Activated CD4-positive, alpha-beta T cell treated with anti-CD3 and anti-CD28 coated beads, Interleukin-2, amount 10 ng/mL, durations not matched to agents 24 days and 14 days (primary cell): ENCODE measurements at regions not wholly inside any gene's neighbourhood (a gene's known extent, or its start where the extent isn't known, plus 50 kb on each side); places are given as distances from the start of the nearest gene placed in this dataset.

Experiments used
- DNase-seq: peaks from one replicate; pipeline ENCODE4 v3.0.0; 2022
- H3K27ac Mint-ChIP-seq: one replicate; pipeline ENCODE4 v1.8.0; 2022; ENCODE audit warnings: mild to moderate bottlenecking, mixed read lengths
- H3K27me3 Mint-ChIP-seq: one replicate; pipeline ENCODE4 v1.8.0; 2022; ENCODE audit warnings: mixed read lengths
- H3K36me3 Mint-ChIP-seq: one replicate; pipeline ENCODE4 v1.8.0; 2022; ENCODE audit warnings: low read depth, mild to moderate bottlenecking, mixed read lengths
- H3K4me1 Mint-ChIP-seq: one replicate; pipeline ENCODE4 v1.8.0; 2021; ENCODE audit warnings: mixed read lengths
- H3K4me3 Mint-ChIP-seq: one replicate; pipeline ENCODE4 v1.8.0; 2022; ENCODE audit warnings: mild to moderate bottlenecking, moderate library complexity, mixed read lengths
- H3K9me3 Mint-ChIP-seq: one replicate; pipeline ENCODE4 v1.8.0; 2021; ENCODE audit warnings: mixed read lengths
- intact Hi-C: fragments of 100-400 bp; cut with micrococcal nuclease; formaldehyde crosslinking; loops from one replicate; pipeline ENCODE4 v1.15.1; 2023

DNA sequence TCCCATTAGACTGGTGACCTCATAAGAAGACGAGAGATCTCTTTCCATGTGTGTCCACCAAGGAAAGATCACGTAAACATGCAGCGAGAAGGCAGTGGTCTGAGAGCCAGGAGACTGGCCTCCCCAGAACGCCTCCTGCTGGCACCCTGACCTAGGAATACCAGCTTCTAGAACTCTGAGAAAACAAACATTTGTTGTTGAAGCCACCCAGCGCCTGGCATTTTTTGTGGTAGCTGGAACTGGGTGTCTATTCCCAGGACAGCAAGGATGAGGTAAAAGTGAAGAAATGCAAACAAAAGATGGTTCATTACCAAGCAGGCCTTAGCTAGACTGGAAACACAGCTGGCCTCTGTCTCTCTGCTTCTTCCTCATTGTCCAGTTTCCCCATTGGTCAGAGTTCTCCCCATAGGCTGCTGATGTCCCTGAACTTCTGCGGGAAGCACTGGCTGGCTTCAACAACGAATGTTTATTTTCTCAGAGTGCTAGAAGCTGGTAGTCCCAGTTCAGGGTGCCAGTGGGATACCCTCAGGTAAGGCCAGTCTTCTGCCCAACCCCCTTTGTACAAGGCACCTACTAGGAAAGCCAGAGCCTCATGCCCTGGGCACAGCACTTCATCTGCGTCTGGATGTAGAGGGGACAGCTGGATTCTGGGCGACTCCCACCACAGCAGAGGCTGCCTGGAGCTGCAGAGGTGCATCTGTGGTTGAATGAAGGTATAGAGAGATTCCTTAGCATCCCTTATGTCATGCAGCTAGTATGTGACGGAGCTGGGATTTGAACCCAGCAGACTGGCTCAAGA lies 304.9 kb downstream of the TCERG1L start:
- Mint-ChIP-seq H3K9me3 (no peaks in the 10 kb centered on the region), H3K27ac (no peak overlapping the region), H3K36me3 (no peaks in the 10 kb centered on the region), H3K4me3 (no peak overlapping the region), H3K4me1 (no peaks in the 10 kb centered on the region), H3K27me3 (no peaks in the 10 kb centered on the region)
- DNase-seq = no peak
- intact Hi-C loops = no loop called here

DNA sequence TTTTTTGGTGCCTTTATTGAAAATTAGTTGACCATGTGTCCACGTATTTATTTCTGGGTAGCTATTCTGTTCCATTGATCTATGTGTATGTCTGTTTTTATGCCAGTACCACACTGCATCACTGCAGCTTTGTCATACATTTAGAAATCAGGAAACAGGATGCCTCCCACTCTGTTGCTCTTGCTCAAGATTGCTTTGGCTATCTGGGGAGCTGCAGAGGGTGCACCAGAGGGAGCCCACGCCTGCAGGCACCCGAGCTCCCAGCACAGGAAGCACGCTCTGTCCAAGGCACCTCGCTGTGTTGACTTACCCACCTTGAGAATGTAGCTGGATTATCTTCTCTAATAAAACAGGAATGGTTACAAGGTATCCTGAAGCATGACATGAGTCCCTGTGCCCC lies 301.7 kb downstream of the TCERG1L start:
- H3K9me3 Mint-ChIP-seq = no peaks in the 10 kb centered on the region
- H3K27ac Mint-ChIP-seq = no peak overlapping the region
- H3K4me3 Mint-ChIP-seq = no peak overlapping the region
- no peaks in the 10 kb centered on the region for H3K27me3 Mint-ChIP-seq
- H3K4me1 Mint-ChIP-seq = no peaks in the 10 kb centered on the region
- no peaks in the 10 kb centered on the region for H3K36me3 Mint-ChIP-seq
- intact Hi-C loops = no loop called here
- DNase-seq = no peak

DNA sequence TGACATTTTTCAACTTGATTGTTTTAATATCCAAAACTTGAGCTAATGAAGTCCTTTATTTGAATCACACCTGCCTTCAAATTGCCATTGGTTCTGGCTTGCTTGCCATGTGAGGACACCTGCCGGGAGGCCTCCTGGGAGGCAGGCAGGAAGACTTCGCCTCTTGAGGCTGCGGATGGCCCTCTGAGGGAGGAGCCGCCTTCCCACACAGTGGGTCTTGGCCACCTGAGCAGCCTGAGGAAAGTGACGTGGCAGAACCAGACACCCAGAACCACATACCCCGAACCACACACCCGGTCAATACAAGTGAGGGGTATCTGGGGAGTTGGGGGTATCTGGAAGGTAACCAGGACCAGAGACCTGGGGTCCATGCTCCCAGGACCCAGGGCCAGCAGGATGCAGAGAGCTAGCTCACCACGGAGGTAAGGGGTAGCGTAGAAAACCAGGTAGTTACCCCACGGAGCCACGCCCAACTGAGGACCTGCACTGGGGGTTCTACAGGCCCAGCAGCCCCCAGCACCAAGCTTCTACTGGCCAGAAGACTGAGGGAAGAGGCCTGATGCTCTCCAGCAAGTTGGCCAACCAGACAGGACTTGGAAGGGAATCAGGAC lies 300.5 kb downstream of the TCERG1L start:
- Mint-ChIP-seq H3K4me3 (no peak overlapping the region), H3K36me3 (no peaks in the 10 kb centered on the region), H3K4me1 (no peaks in the 10 kb centered on the region), H3K27ac (no peak overlapping the region), H3K27me3 (no peaks in the 10 kb centered on the region), H3K9me3 (no peaks in the 10 kb centered on the region)
- no peak for DNase-seq
- intact Hi-C loops = no loop called here

DNA sequence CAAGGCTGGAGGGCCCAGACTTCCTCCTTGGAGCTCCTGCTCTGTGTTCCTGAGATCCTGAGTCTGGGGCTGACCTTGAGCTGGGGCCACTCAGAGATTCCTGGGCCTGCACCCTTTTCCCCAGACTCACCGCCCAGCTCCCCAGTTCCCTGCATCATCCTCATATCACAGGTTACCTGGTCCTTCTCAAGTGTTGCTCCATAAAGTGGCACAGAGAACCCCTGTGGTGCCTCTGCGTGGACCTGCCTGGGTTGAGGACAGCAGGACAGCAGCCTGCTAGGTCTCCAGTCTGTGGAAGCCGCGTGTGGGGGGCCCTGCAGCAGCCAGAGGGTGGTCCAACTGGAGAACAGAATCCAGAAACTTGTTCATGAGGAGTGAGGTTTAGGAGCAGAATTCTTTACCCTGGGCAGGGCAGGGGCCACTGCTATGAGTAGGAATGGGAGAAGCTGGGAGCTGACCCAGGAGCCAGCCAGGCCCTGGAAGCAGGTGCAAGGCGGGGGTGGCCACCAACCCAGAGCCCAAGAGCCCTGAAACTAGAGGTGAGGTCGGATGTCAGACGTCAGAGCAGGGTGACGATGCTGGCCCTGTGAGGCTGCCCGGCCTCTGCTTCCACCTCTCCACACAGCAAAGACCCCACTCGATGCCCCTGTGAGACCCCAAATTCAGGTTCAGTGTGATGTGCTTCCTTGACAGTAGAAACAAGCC lies 299.4 kb downstream of the TCERG1L start:
- H3K36me3 Mint-ChIP-seq = no peaks in the 10 kb centered on the region
- H3K4me3 Mint-ChIP-seq = no peak overlapping the region
- H3K27me3 Mint-ChIP-seq = no peaks in the 10 kb centered on the region
- H3K9me3 Mint-ChIP-seq = no peaks in the 10 kb centered on the region
- intact Hi-C loops = no loop called here
- no peak overlapping the region for H3K27ac Mint-ChIP-seq
- DNase-seq = no peak
- no peaks in the 10 kb centered on the region for H3K4me1 Mint-ChIP-seq

DNA sequence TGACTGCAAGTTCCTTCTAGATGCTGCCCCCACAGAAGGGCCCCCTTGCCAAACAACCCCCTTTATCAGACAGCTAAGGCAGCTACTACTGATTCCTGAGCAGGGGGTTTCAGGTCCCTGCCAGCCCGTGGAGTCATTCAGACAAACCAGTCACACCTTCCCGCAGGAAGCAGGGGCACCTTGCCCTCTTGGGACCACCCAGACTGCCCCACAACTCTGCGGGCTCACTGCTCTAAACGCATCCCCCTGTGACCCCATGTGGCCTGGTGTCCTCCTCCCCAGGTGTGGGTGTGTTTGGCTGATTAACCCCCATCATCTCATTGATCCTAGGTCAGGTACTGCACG lies 298.9 kb downstream of the TCERG1L start:
- Mint-ChIP-seq H3K36me3 (no peaks in the 10 kb centered on the region), H3K4me3 (no peak overlapping the region), H3K9me3 (no peaks in the 10 kb centered on the region), H3K4me1 (no peaks in the 10 kb centered on the region), H3K27me3 (no peaks in the 10 kb centered on the region), H3K27ac (no peak overlapping the region)
- intact Hi-C loops = no loop called here
- no peak for DNase-seq

DNA sequence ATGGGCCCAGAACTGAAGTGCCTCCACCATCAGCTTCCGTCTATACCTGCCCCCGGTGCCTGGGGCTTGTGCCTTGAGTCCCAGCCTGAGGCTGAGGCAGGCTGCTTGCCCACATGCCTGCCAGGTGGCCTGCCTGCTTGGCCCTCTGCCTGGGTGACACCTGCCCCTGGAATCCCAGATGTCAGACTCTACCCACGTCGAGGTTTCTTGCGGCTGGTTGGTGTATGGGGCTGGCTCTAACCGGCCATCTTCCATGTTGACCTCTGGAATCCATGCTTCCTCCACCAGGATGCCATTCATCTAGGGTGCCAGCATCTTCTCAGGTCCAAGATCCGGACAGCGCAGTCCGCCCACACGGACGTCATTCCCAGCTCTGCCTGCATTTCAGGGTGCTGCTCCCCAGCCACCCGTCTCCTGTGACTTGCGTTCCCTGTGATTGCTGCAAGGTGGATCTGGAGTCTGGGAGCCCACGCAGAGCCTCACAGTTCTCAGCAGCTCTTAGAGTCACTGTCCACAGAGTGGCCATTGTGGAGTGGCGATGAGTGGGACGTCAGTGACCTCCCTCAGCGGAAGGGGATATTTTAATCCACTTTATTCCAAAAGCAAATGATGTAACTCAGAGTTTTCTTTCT lies 298.1 kb downstream of the TCERG1L start:
- Mint-ChIP-seq H3K4me1 (no peaks in the 10 kb centered on the region), H3K9me3 (no peaks in the 10 kb centered on the region), H3K27ac (no peak overlapping the region), H3K36me3 (no peaks in the 10 kb centered on the region), H3K4me3 (no peak overlapping the region), H3K27me3 (no peaks in the 10 kb centered on the region)
- no peak for DNase-seq
- intact Hi-C loops = no loop called here

DNA sequence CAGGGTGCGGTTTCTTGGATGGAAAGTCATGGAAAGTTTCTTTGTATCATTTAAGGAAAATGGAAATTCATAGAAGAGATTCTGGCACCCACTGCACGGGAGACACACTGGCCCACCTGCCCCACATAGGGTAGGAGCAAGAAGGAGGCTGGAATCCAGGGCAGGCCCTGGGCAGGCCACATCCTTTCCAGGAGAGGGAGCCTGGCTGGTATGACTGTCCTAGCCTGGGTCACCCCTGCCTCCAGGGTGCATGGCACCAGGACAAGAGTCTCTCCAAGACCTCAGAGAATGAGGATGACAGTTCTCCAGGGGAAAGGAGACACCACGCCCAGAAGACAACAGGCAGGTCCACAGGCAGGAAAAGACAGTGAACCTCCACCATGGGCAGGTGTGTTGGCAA lies 297.2 kb downstream of the TCERG1L start:
- no peak overlapping the region for H3K27ac Mint-ChIP-seq
- intact Hi-C loops = no loop called here
- DNase-seq = no peak
- H3K9me3 Mint-ChIP-seq = no peaks in the 10 kb centered on the region
- no peaks in the 10 kb centered on the region for H3K27me3 Mint-ChIP-seq
- H3K36me3 Mint-ChIP-seq = no peaks in the 10 kb centered on the region
- H3K4me3 Mint-ChIP-seq = no peak overlapping the region
- H3K4me1 Mint-ChIP-seq = no peaks in the 10 kb centered on the region

DNA sequence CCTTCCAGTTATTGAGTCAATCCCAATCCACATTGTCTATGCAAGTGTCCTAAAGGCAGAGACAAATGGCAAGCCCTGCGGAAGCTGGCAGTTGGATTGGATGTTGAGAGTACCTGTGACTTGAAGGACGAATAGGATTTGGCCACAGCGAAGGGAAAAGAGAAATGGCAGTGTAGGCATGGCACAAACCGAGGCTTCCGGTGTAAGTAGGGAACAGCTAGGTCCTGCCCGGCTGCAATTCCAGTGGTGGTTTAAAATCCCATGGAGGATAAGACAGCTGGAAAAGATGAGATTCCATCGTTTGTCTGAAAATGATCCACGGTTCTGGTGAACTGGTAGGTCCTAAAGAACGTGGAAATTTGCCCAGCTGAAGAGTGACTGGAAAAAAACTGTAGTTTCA lies 296.2 kb downstream of the TCERG1L start:
- H3K4me3 Mint-ChIP-seq = no peak overlapping the region
- H3K9me3 Mint-ChIP-seq = no peaks in the 10 kb centered on the region
- H3K4me1 Mint-ChIP-seq = no peaks in the 10 kb centered on the region
- intact Hi-C loops = no loop called here
- no peaks in the 10 kb centered on the region for H3K36me3 Mint-ChIP-seq
- no peak overlapping the region for H3K27ac Mint-ChIP-seq
- no peak for DNase-seq
- no peaks in the 10 kb centered on the region for H3K27me3 Mint-ChIP-seq

DNA sequence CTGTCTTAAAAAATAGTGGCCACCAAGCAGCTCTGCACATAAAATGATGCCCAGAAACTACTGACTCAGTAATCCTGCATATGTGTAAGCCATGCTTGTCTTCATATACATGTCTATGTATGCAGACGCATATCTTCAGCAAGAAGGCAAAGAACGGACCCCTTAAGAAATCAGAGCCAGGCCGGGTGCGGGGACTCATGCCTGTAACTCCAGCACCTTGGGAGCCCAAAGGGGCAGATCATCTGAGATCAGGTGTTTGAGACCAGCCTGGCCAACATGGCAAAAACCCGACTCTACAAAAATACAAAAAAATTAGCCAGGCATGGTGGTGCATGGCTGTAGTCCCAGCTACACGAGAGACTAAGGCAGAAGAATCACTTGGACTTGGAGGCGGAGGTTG lies 295.0 kb downstream of the TCERG1L start:
- no peak overlapping the region for H3K4me3 Mint-ChIP-seq
- H3K27me3 Mint-ChIP-seq = no peaks in the 10 kb centered on the region

DNA sequence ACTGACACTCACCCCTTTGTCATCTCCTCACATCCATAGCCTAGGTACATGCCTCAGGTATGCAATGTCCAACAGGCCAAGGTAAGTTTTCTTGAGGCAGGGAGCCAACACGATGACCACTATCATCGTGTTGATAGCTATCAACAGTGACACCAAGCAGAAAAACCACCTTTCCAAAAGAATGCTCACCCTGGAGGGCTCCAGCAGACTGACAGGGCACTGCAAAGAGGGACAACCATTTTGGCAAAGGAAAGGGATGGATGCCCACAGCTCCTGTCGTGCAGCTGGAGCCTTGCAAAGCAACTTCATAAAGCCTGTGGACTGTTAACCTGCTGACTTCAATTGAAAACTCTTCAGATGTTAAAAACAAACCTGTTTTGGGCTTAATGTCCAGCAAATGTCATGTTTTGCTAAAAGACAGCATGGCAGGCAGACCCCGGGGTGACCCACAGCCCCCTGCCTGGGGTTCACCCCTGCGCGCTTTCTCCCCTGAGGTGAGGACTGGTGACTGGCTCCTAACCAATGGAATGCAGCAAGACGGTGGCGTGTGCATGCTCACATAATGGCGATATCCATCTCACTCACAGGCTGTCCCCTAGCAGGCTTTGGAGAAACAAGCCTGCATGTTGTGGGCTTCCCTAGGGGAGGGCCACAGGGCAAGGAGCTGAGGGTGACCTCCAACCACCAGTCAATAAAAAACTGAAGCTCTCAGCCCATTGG lies 293.8 kb downstream of the TCERG1L start:
- no peak for DNase-seq
- H3K4me1 Mint-ChIP-seq = no peaks in the 10 kb centered on the region
- H3K27me3 Mint-ChIP-seq = no peaks in the 10 kb centered on the region
- no peaks in the 10 kb centered on the region for H3K9me3 Mint-ChIP-seq
- no peak overlapping the region for H3K4me3 Mint-ChIP-seq
- intact Hi-C loops = no loop called here
- H3K27ac Mint-ChIP-seq = no peak overlapping the region
- H3K36me3 Mint-ChIP-seq = no peaks in the 10 kb centered on the region

More for the DNA sequence above, 295.0 kb downstream of the TCERG1L start:
- Mint-ChIP-seq H3K27ac (no peak overlapping the region), H3K36me3 (no peaks in the 10 kb centered on the region), H3K4me1 (no peaks in the 10 kb centered on the region), H3K9me3 (no peaks in the 10 kb centered on the region)
- DNase-seq = no peak
- intact Hi-C loops = no loop called here

DNA sequence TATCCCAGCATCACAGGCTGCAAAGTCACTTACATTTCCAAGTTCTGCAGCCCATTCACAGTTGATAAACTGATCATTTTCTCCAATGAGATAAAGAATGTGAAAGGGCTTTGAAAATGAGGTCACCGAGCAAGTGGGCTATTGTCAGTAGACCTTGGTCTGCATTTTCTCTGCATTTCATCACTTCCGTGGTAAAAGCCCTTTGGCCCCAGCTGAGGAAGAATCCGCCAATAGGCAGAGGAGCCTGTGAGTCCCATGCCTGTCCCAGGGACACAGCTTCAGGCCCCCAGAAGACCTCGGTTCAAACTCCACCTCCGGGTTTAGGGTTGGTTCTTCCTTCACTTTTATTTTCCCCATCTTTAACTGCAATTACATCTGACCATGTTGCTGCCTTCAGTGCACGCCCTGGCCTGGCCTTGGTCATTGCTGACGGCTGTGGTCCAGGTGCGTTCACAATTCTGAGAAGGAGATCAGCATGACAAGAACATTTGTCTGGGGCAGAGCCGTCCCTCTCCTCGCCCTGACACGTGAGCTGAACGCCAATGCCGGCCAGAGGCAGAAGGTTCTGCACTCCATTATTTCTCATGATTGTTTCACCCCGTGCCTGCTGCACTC lies 292.5 kb downstream of the TCERG1L start:
- Mint-ChIP-seq H3K27me3 (no peaks in the 10 kb centered on the region), H3K9me3 (no peaks in the 10 kb centered on the region), H3K4me1 (no peaks in the 10 kb centered on the region), H3K4me3 (no peak overlapping the region), H3K27ac (no peak overlapping the region), H3K36me3 (no peaks in the 10 kb centered on the region)
- DNase-seq = no peak
- intact Hi-C loops = no loop called here

DNA sequence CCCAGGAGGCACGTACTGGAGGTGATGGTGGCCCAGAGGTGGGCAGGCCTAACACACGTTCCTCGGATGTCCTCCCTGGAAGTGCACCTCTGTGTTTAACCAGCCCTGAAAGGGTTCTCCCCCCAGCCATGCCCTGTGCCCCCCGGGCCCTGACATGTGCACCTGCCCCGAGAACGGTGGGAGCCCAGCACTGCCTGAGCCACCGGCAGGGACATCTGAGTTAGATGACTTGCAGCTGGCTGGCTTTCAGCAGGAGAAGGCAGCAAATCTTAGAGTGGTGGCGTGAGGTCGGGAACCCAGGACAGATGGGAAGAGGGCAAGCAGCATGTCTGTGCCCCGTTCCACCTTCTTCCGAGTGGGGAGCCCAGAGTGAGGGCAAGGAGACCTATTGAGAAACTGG lies 291.8 kb downstream of the TCERG1L start:
- H3K27me3 Mint-ChIP-seq = no peaks in the 10 kb centered on the region
- H3K36me3 Mint-ChIP-seq = no peaks in the 10 kb centered on the region
- H3K9me3 Mint-ChIP-seq = no peaks in the 10 kb centered on the region
- intact Hi-C loops = no loop called here
- H3K4me3 Mint-ChIP-seq = no peak overlapping the region
- no peak for DNase-seq
- H3K27ac Mint-ChIP-seq = no peak overlapping the region
- H3K4me1 Mint-ChIP-seq = no peaks in the 10 kb centered on the region

DNA sequence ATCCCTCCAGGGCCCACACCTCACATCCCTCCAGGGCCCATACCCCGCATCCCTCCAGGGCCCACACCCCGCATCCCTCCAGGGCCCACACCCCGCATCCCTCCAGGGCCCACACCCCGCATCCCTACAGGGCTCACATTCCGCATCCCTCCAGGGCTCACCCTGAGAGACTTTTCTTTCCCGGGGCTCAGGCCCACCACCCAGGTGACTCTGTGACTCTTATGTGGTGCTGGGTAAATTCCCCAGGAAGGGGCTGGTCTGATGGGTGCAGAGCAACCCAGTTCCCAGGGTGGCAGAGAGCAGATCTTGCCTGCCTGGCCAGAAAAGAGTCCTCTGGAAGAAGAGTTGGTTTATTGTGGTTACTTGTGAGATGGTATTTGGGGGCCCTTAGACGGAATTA lies 290.7 kb downstream of the TCERG1L start:
- Mint-ChIP-seq H3K36me3 (no peaks in the 10 kb centered on the region), H3K4me3 (no peak overlapping the region), H3K27ac (no peak overlapping the region), H3K27me3 (no peaks in the 10 kb centered on the region), H3K4me1 (no peaks in the 10 kb centered on the region), H3K9me3 (no peaks in the 10 kb centered on the region)
- DNase-seq = no peak
- intact Hi-C loops = no loop called here
